HepG2 (cell line): ENCODE measurements at regions not wholly inside any gene's neighbourhood (a gene's known extent, or its start where the extent isn't known, plus 50 kb on each side); places are given as distances from the start of the nearest gene placed in this dataset.

ENCODE experiments used
- ATAC-seq: fragments of 200-7000 bp; cut with Tn5 transposase; 3 replicates; pipeline ENCODE4 v1.9.1; 2020; ENCODE audit warnings: mild to moderate bottlenecking, moderate library complexity
- BruUV-seq: library from RNA; stranded (reverse); fragments of 400-500 nt; replicated peaks from 2 replicates; lab custom pipeline; 2021; lab: Mats Ljungman, UMichigan
- CTCF ChIA-PET: fragments of 300-600 bp; formaldehyde crosslinking; extraction: SDS; loops from one replicate; lab custom pipeline; 2021; ENCODE audit warnings: low total read pairs, inconsistent platforms, low intra/inter-chr PET ratio; lab: Yijun Ruan, JAX
- POLR2A ChIA-PET: fragments of 350-600 bp; sonication (Branson Sonifier 250); formaldehyde crosslinking; loops from one replicate; lab custom pipeline; 2020; ENCODE audit warnings: antibody characterized with exemption, inconsistent platforms; lab: Yijun Ruan, JAX
- DNase-seq: peaks from one replicate; pipeline ENCODE4 v3.0.0-alpha.2; 2015; ENCODE audit warnings: low spot score
- FAIRE-seq: peaks from 3 replicates; lab custom pipeline; 2011; peaks lifted over from hg19 to GRCh38; lab: Jason Lieb, UNC
- H2AFZ ChIP-seq: one replicate; pipeline ENCODE4 v1.6.1; 2011; ENCODE audit warnings: low read length, inconsistent platforms
- H3K27ac ChIP-seq: fragments of 300-600 bp; 3 replicates; pipeline ENCODE4 v1.8.0; 2011; ENCODE audit warnings: mixed run types, mild to moderate bottlenecking, mixed read lengths, low read length, inconsistent platforms; ENCODE audit not compliant: insufficient read depth; ENCODE audit errors: extremely low read length
- H3K27me3 ChIP-seq, 2 experiments: fragments of 200-600 bp in 1 of 2; 2 replicates in 1 of 2; 3 replicates in 1 of 2; pipeline versions ENCODE4 v1.6.0 to v1.8.0; 2011; ENCODE audit warnings: low read length in 2 of 2, mild to moderate bottlenecking in 2 of 2, moderate library complexity in 2 of 2, inconsistent platforms in 1 of 2; ENCODE audit not compliant: insufficient read depth in 2 of 2, control insufficient read depth in 1 of 2
- H3K36me3 ChIP-seq, 2 experiments: fragments of 200-600 bp in 1 of 2; replicated peaks in 1 of 2; 2 replicates in 1 of 2; 3 replicates in 1 of 2; pipeline versions ENCODE4 v1.5.1 to v1.8.0; 2011; ENCODE audit warnings: low read length in 2 of 2, inconsistent platforms in 1 of 2; ENCODE audit not compliant: insufficient read depth in 2 of 2, control insufficient read depth in 1 of 2
- H3K4me1 ChIP-seq: 2 replicates; pipeline ENCODE4 v1.5.1; 2012; ENCODE audit warnings: low read length, inconsistent platforms; ENCODE audit not compliant: insufficient read depth
- H3K4me2 ChIP-seq: 2 replicates; pipeline ENCODE4 v1.6.0; 2011; ENCODE audit warnings: low read depth, low read length, inconsistent platforms
- H3K4me3 ChIP-seq, 3 experiments: fragments of 200-600 bp in 1 of 3; sonication (generic), shearing (Covaris generic) in 1 of 3; replicated peaks in 1 of 3; 2 replicates each; pipeline ENCODE4 v1.5.1; 2011 to 2016; ENCODE audit warnings: low read length in 3 of 3, inconsistent platforms in 2 of 3, low read depth in 2 of 3, mild to moderate bottlenecking in 2 of 3, control low read depth in 1 of 3, mixed read lengths in 1 of 3; ENCODE audit not compliant: insufficient read depth in 1 of 3
- H3K79me2 ChIP-seq: one replicate; pipeline ENCODE4 v1.6.1; 2011; ENCODE audit warnings: low read length, inconsistent platforms; ENCODE audit not compliant: insufficient read depth
- H3K9ac ChIP-seq: 2 replicates; pipeline ENCODE4 v1.6.0; 2011; ENCODE audit warnings: mild to moderate bottlenecking, low read depth, low read length, inconsistent platforms; ENCODE audit not compliant: insufficient read depth
- H3K9me3 ChIP-seq: 2 replicates; pipeline ENCODE4 v1.5.1; 2012; ENCODE audit warnings: mild to moderate bottlenecking, low read length
- H4K20me1 ChIP-seq: 2 replicates; pipeline ENCODE4 v1.6.0; 2011; ENCODE audit warnings: inconsistent platforms, mild to moderate bottlenecking, low read length, moderate library complexity; ENCODE audit not compliant: insufficient read depth
- CEBPB ChIP-seq: IDR thresholded peaks from 2 replicates; pipeline ENCODE4 v1.6.1; 2011; ENCODE audit warnings: low read depth, low read length, improper control_type of control experiment, borderline replicate concordance
- CTCF ChIP-seq: sonication (generic); formaldehyde crosslinking; IDR thresholded peaks from 2 replicates; pipeline ENCODE4 v1.5.0; 2020; ENCODE audit warnings: mild to moderate bottlenecking, missing genetic modification reagents, moderate library complexity
- FOXM1 ChIP-seq: sonication (generic); formaldehyde crosslinking; IDR thresholded peaks from 2 replicates; pipeline ENCODE4 v1.5.0; 2020; ENCODE audit warnings: missing genetic modification reagents
- LCORL ChIP-seq, 2 experiments: fragments of 450-650 bp in 1 of 2; sonication (generic) in 1 of 2; formaldehyde crosslinking in 1 of 2; IDR thresholded peaks; 2 replicates each; pipeline versions ENCODE4 v1.5.0 to v1.6.1; 2017 to 2020; ENCODE audit warnings: antibody characterized with exemption in 1 of 2, missing genetic modification reagents in 1 of 2
- PHF21A ChIP-seq: sonication (generic); formaldehyde crosslinking; IDR thresholded peaks from 2 replicates; pipeline ENCODE4 v1.5.0; 2020; ENCODE audit warnings: mild to moderate bottlenecking, missing genetic modification reagents
- POLR2AphosphoS2 ChIP-seq: IDR thresholded peaks from 2 replicates; pipeline ENCODE4 v1.6.1; 2011; ENCODE audit warnings: low read depth, low read length, improper control_type of control experiment
- RORA ChIP-seq: sonication (generic); formaldehyde crosslinking; IDR thresholded peaks from 2 replicates; pipeline ENCODE4 v1.5.0; 2020; ENCODE audit warnings: mild to moderate bottlenecking, missing genetic modification reagents, moderate library complexity
- TOPORS ChIP-seq: sonication (generic); formaldehyde crosslinking; IDR thresholded peaks from 2 replicates; pipeline ENCODE4 v1.8.0; 2023; ENCODE audit warnings: mild to moderate bottlenecking, missing genetic modification reagents
- ZBTB10 ChIP-seq: sonication (generic); formaldehyde crosslinking; IDR thresholded peaks from 2 replicates; pipeline ENCODE4 v1.4.0; 2020; ENCODE audit warnings: missing genetic modification reagents, borderline replicate concordance
- ZBTB25 ChIP-seq: IDR thresholded peaks from 2 replicates; pipeline ENCODE4 v1.6.1; 2018; ENCODE audit warnings: missing genetic modification reagents
- ZNF850 ChIP-seq: sonication (generic); formaldehyde crosslinking; conservative IDR thresholded peaks from 2 replicates; pipeline ENCODE4 v1.9.0; 2021; ENCODE audit warnings: mild to moderate bottlenecking, missing genetic modification reagents
- ZSCAN9 ChIP-seq: IDR thresholded peaks from 2 replicates; pipeline ENCODE4 v1.6.1; 2016; ENCODE audit warnings: borderline replicate concordance
- WGBS: methylation state at CpG from one replicate; pipeline ENCODE4 v1.1.6; 2017; ENCODE audit warnings: low lambda C conversion rate; 5-methylcytosine and 5-hydroxymethylcytosine counted together
- in situ Hi-C: cut with HindIII; loops from 2 replicates; pipeline ENCODE4 v1.10.0; 2017; ENCODE audit warnings: low pct_unique_long_range_greater_than_20kb; ENCODE audit not compliant: extremely low pct_ligation_motif_present
- intact Hi-C: fragments of 100-400 bp; cut with micrococcal nuclease; formaldehyde crosslinking; loops from one replicate; pipeline ENCODE4 v1.10.0; 2022; ENCODE audit not compliant: unreplicated experiment

- DNase-seq (no peak), ATAC-seq (no peak), FAIRE-seq (no peak)
- H3K9me3 ChIP-seq = no peaks in the 10 kb centered on the region
- POLR2A ChIA-PET = no interaction called here
- in situ Hi-C loops (no loop called here), intact Hi-C loops (no loop called here)
- H3K4me2 ChIP-seq = no peak overlapping the region
- no peak overlapping the region for H3K9ac ChIP-seq
- no peaks in the 10 kb centered on the region for H3K4me1 ChIP-seq
- BruUV-seq = no TSS peak
- no peak overlapping the region for H3K4me3 ChIP-seq
- H3K27me3 ChIP-seq = no peaks in the 10 kb centered on the region; a peak in 1 of 5 replicates
- CTCF ChIA-PET = no interaction called here
- H3K27ac ChIP-seq = no peak overlapping the region
- no peaks in the 10 kb centered on the region for H3K79me2 ChIP-seq
- 93% methylated on average over 2 of the region's 2 CpGs for WGBS
- no peaks in the 10 kb centered on the region for H3K36me3 ChIP-seq
- no peak overlapping the region for H2AFZ ChIP-seq
- no peaks in the 10 kb centered on the region for H4K20me1 ChIP-seq
- TF ChIP-seq CEBPB (0 out of 2 replicates have a peak, but pooled peaks have one; percentile 57), ZNF850 (no peak)
Measured at GRCh38 chr5:93069276-93069675, 511.7 kb downstream of the NR2F1-AS1 start.

GRCh38 chr5:93062548-93062947 is 518.5 kb downstream of the NR2F1-AS1 start:
- Histone ChIP-seq H3K4me2 (no peak overlapping the region), H3K9ac (no peak overlapping the region), H3K27ac (no peak overlapping the region), H4K20me1 (no peaks in the 10 kb centered on the region), H3K4me3 (no peak overlapping the region), H3K27me3 (no peaks in the 10 kb centered on the region), H3K36me3 (no peaks in the 10 kb centered on the region), H2AFZ (peak overlapping the region; percentile 61), H3K9me3 (no peaks in the 10 kb centered on the region), H3K4me1 (peaks cover 13% of the 10 kb centered on the region; the same call in 1 of the 2 replicates), H3K79me2 (no peaks in the 10 kb centered on the region)
- no peak for DNase-seq
- no TSS peak for BruUV-seq
- FAIRE-seq = no peak
- intact Hi-C loops = loop anchor here (5.0 kb wide), 1 partner anchor 185 kb away; no protein-coding TSS in a partner anchor
- ChIA-PET POLR2A (no interaction called here), CTCF (no interaction called here)
- 88% methylated on average over 1 of the region's 1 CpG for WGBS
- in situ Hi-C loops = no loop called here
- no peak for ATAC-seq
- TF ChIP-seq ZSCAN9 (CRISPR knock-in tag) = no peak
- no peak for TF ChIP-seq PHF21A
- no peak for TF ChIP-seq RORA (CRISPR knock-in tag)
- TF ChIP-seq ZBTB25 (CRISPR knock-in tag) = no peak
- TF ChIP-seq CTCF (CRISPR knock-in tag) = peak; percentile 30; the same call in 1 of the 2 replicates
- TF ChIP-seq ZBTB10 = no peak
- TF ChIP-seq FOXM1 = no peak
- TF ChIP-seq TOPORS = no peak
- TF ChIP-seq POLR2AphosphoS2 = no peak
- TF ChIP-seq LCORL (IDR thresholded peaks at IDR 0.05) = no peak
- no peak for TF ChIP-seq LCORL (CRISPR knock-in tag; IDR thresholded peaks at IDR 0.05)
